HG02870 (cell line): ENCODE measurements at regions not wholly inside any gene's neighbourhood (a gene's known extent, or its start where the extent isn't known, plus 50 kb on each side); places are given as distances from the start of the nearest gene placed in this dataset.
A peak's percentile ranks its signal among the peaks of the same experiment; 100 is the strongest.
"Not testable (repeated sequence)": the region's sequence is repeated elsewhere in the genome, so short reads cannot be mapped to it uniquely, and the experiment has no call there.

Experiments used
- ATAC-seq: cut with Tn5 transposase; IDR thresholded peaks from one replicate; pipeline ENCODE4 v1.9.1; 2021; ENCODE audit warnings: mild to moderate bottlenecking, moderate library complexity; ENCODE audit not compliant: unreplicated experiment

DNA sequence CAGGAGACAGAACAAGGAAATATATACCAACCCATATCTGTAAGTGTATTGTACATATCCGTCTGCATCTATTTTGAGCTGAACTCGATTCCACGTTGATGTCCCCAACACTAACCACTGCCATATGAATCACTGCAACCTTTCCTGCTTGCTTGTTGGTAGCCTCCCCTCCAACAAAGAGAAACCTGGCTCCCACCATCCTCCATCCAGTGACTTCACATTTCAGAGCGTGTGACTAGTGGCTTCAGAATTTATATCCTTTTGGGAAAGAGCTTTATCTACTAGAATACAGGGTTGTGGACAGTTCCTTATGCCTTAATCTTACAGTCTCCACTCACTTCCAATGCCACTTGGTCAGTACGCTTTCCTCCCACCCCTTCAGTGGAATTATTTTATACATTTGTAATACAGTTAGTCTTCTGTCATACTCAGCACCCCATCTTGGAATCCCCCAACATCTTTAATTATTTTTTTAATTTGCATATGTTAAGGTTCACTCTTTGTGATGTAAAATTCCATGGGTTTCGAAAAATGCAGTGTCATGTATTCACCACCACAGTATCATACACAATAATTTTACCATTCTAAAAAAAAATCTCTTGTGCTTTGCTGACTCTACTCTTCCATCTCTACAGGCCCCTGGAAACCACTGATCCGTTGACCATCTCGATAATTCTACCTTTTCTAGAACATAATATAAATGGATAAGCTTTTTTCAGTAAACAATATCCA, 264.7 kb downstream of the BCL2L11 start:
- ATAC-seq = not testable (repeated sequence)

DNA sequence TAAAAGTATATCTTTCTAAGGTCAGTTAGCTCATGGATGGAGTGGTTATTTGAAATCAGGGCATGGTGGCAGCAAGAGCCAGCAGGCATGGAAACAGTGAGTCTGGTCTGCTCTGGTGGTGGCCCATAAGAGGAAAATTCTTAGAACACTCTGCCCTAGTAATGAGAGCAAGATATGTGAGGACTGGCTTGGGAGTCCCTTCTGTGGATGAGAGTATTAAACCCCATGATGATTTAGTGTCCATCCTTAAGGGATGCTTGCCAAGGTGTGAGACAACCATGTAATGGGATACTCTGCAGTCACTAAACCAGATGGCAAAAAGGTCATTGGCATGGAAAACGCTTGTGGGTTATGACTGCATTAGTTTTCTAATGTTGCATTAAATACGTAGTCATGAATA, 269.9 kb downstream of the BCL2L11 start:
- not testable (repeated sequence) for ATAC-seq

DNA sequence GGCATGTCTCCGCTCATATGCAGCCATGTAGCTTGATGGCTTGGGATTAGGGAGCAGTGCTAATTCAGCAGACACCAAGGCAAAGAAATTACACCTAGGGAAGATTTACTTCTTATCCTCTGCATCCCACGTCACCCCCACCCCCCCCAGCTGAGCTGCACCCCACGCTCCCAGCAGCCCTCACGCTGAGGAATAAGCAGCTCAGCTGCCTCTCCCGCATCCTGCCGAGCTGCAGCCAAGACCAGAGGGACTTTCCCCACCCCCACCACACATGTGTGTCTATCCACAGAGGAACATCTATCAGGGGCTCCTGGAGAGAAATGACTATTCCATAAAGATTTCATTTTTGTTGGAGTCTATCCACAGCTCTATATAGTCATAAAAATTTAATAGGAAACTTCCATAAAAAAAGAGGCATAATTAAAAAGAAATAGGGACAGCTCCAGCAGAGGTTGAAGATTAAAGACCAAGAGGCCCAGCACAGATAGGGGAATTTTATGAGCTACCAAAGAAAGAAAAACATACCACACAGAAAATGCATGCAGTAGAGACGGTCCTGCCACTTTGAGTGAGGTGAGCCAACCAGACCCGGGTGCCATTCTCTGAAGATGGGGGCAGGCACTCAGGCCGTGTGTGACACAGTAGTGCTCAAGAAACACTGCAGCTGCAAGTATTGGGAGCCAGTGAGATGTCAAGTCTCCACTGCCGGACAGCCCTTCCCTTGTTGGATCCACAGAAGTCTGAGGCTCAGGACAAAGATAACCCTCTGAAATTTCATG, 274.8 kb downstream of the BCL2L11 start:
- not testable (repeated sequence) for ATAC-seq

DNA sequence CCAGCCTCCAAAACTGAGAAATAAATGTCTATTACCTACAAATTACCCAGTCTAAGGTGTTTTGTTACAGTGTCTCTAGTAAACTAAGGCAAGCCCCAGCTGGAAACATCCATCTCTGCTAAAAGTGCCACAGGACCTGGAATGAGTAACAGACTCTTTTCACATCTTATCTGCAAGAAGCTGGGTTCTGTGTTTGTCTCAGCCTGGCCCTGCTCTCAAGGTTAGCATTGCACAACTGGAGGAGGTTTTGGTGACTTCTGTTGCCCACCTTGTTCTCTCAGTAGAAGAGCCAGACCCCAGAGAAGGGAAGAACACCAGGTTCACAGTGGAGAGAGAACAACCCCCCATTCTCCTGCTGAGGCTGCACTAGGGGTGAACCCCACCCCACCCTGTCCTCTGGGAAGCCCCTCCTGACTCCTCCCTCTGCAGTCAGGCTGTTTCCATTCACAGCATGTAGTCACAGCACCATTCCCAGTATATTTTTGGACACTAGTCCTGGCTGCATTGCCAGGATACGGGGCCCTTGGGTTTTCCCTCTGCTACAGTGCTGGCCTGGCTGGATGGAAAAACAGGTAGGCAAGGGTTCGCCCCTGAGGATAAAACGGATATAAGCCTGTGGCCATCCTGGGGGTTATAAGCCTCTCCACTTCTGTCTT, 280.0 kb downstream of the BCL2L11 start:
- ATAC-seq = not testable (repeated sequence)

DNA sequence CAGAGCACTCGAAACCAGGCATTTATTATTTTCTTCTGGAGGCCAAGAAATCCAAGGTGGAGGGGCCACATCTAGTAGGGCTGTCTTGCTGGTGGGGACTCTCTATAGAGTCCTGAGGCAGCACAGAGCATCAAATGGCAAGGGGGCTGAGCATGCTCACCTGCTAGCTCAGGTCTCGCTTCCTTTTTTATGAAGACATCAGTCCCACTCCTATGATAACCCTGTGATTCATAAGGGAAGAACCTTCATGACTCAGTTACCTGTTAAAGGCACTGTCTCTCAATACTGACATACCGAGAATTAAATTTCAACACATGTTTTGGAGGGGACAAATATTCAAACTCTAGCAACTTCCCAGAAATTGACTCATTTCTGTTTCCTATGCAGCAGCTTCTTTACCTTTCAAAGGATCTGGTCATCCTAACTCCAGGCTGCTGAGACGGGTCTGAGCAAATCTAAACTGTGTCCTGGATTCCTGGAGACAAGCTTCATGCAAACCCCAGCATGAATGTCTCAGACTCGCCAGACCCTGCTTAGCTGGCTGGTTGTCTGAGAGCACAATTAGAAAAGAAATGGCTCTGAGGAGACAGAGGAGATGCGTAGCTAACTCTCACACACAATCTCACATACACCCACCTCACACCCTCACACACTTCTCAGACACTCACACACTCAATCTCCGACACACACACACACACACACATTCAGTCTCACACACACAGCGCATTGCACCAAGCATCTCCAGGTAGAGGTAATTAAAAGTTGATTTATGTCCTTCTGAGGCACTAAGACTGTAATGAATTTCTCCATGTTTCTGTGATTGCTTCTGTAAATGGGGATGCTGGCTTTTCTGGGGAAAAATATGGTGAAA, 280.8 kb downstream of the BCL2L11 start:
- ATAC-seq = not testable (repeated sequence)

- ATAC-seq = peak; percentile 75
Measured at GRCh38 chr2:111402450-111402849, 281.7 kb downstream of the BCL2L11 start.

GRCh38 chr2:111403287-111403686, 282.6 kb downstream of the BCL2L11 start:
- ATAC-seq = not testable (repeated sequence)

DNA sequence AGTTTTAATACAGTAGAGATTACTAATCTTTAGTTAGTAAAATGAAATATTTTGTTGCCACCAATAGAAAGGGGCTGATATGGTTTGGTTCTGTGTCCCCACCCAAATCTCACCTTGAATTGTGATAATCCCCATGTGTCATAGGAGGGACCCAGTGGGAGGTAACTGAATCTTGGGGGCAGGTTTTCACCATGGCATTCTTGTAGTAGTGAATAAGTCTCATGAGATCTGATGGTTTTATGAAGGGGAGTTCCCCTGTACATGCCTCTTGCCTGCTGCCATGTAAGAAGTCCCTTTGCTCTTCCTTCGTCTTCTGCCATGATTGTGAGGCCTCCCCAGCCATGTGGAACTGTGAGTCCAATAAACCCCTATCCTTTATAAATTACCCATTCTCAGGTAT, 285.9 kb downstream of the BCL2L11 start:
- not testable (repeated sequence) for ATAC-seq

DNA sequence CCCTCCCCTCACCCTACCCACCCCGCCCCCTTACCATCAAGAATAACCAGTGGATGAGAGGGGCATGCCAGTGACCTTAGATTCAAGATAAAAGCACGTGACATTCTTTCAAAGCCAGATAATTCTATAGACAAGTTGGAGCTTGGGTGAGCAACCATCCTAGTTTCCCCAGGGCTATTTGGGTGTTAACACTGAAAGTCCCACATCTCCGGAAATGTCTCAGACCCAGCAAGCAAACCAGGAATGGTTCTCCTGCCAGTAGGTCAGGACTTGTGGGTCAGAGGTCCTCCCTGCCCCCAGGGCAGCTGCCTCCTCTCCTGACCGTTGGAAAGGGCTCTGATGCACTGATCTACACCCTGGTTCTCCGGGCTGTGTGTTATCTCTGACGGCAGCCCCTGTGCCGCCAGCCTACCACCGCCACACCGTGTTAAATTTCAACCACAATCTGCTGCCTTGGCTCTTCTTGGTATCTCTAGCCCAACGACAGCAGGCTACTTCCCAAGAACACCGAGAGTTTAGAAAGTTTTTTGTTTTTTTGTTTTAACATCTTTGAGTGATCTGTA, 287.0 kb downstream of the BCL2L11 start:
- not testable (repeated sequence) for ATAC-seq

DNA sequence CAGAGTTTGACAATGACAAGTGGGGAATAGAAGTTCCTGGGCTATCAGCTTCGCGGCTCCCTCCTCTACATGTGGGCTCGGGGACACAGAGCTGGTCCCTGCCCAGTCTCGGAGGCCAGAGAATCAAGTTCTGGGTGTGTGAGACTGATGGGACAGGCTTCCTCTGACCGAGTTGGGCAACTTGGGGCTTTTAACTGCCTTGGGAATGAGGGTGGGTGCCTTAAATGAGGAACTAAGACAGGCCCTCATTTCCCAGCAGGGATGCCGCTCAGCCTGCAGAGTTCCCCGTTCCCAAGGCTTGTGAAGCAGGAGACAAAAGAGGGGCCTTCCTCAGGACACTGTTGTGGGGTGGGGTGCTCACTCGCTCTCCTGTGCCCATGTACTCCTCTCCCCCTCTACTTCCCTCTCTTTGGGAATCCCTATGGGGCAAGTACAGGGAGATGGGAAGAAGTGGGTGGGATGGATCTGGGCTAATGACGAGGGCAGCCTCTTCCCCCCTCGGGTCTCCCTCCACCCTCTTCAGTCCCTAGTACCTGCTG, 290.2 kb downstream of the BCL2L11 start:
- not testable (repeated sequence) for ATAC-seq

DNA sequence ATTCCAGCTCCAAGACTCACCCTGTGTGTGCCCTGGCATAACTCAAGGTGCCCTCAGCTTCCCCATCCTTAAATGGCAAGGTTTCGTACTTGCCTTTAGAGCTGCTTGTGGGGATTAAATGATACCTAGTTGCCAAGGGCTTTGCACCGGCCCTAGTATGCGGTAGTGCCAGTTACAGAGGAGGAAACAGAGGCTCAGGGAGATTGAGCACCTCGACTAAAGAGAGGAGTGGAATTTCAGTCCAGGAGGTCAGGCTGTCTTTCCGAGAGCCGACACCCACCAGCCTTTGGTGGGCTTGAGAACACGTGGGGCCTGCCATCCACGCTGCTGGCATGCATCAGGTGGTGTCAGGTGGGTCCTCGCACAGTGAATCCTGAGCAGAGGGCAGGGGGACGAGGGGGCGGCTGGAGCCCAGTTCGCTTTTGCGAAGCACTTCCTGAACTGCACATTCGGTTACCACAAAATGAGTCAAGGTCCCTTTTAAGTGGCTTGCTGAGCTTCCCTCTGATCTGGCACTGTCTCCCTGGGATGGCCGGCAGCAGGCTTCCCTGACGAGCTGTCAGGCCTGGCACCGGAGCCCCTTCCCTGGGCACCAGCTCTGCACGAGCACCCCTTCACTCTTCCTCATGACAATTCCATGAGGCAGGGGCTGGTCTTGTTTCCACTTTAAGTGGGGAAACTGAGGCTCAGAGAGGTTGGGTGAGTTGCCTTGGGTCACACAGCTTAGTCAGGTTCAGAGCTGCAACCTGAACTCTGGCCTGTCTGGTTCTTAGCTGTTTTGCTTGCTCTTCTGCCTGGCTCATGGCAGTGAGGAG, 291.4 kb downstream of the BCL2L11 start:
- ATAC-seq = not testable (repeated sequence)

DNA sequence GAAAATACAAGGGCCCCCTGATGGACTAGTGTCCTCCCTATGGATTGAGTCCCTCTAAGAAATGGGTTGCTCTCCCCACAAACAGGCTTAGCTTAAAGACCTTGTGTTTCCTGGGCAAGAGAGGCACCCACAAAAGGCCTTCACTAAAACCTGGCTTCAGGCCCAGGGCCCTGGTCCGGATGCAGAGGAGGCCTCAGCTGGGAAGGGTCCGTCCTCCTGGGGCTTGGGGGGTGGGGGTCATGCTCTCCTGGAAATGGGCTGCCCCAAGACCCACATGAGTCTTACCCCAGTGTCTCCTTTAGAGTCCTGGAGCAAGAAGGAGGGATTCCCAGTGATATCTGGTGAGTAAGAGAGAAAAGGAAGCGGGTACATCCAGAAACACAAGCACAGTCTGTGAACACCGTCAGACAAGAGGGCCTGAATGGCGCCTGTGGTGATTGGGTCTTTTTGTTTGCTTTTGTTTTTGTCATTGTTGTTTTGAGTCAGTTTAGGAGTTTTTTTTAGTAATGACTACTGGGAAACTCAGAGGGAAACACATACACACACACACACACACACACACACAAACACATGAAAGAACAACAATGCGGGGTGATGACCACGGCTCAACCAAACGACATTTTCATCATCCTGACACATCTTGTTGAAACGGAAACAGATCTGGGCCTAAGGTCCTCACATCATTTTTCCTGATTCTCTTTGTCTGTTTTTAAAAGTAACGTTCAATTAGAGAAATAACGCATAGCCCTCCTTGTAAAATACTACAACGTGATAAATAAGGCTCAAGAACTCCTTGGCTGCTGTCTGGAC, 292.3 kb downstream of the BCL2L11 start:
- not testable (repeated sequence) for ATAC-seq

DNA sequence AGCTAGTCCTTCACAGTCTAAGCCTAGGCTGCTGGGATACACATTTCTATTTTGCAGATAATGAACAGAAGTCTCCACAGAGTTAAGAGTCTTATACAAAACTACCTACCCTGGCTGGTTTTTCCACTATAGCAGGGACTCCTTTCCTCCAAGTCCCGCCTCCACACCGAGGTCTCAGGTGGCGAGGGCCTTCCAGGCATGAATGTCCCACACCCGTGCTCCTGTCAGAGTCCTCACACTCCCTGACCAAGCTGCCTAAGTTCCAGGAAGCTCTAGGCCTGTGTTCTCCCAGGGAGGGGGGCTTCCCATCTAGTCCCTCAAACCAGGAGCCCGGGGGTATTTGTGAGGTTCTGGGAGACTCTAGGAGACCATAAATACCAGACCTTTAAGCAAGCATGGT, 293.2 kb downstream of the BCL2L11 start:
- ATAC-seq = not testable (repeated sequence)

- ATAC-seq = not testable (repeated sequence)
Measured at GRCh38 chr2:111415765-111416743, 295.3 kb downstream of the BCL2L11 start.

- not testable (repeated sequence) for ATAC-seq
Measured at GRCh38 chr2:111417026-111417425, 296.3 kb downstream of the BCL2L11 start.

DNA sequence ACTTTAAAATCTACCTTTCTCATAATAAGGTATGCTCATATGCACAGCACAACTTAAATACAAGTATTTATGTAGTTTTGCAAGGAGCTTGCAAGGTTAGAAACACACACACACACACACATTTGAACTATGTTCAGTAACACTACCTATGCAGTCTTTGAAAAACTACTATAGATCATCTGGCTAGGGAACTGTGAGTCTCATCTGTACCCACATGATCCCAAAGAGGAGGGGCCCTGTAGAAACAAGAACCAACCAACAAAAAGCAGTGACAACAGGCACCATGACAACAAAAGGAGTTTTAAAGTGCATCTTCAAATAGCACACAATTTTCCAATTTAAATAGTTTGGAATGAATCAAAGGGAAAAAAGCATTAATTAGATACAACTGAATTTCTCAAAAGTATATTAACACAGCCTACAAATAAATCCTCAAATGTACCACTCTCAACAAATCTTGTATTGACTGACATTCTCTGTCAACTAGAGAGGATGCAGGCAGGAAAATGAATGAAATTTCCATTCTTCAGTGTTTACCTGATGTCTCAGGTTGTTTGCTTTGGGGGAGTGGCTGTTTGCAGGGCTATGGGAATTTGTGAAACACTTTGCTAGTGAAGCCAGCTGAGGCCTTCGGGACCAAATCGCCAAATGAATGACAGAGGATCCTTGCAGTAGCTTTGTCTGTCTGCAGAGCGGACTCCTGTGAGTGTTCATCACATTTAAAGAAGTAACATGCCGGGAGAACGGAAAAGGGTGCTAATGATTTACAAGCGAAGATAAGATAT, 297.6 kb downstream of the BCL2L11 start:
- not testable (repeated sequence) for ATAC-seq
